HG02763 (cell line): ENCODE measurements at regions not wholly inside any gene's neighbourhood (a gene's known extent, or its start where the extent isn't known, plus 50 kb on each side); places are given as distances from the start of the nearest gene placed in this dataset.

Experiments used
- ATAC-seq: cut with Tn5 transposase; IDR thresholded peaks from one replicate; pipeline ENCODE4 v1.9.1; 2021; ENCODE audit warnings: mild to moderate bottlenecking, moderate library complexity; ENCODE audit not compliant: unreplicated experiment

- no peak for ATAC-seq
Measured at GRCh38 chr20:52864916-52865605, 107.1 kb upstream of the TSHZ2 start.

- no peak for ATAC-seq
Measured at GRCh38 chr20:52859156-52859876, 112.8 kb upstream of the TSHZ2 start.

DNA sequence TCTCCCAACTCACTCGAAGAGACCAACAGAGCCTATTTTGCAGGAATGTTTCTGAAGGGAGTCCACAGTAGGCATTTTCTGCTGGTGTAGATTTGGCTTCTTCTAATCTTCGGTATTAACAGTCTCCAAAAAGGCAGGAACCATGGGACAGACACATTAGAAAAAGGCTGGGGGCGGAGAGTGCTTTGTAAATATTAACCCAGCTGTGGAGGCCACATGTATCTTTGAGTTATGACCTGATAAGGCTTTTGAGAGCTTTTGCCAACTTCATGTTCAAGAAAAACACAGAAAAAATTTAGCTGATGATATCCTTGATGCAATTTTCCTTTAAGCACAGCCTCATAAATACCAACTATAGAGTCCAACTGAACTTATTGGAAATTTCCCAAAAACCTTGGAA is 119.4 kb upstream of the TSHZ2 start:
- no peak for ATAC-seq

GRCh38 chr20:52847731-52848359 is 124.3 kb upstream of the TSHZ2 start:
- no peak for ATAC-seq

DNA sequence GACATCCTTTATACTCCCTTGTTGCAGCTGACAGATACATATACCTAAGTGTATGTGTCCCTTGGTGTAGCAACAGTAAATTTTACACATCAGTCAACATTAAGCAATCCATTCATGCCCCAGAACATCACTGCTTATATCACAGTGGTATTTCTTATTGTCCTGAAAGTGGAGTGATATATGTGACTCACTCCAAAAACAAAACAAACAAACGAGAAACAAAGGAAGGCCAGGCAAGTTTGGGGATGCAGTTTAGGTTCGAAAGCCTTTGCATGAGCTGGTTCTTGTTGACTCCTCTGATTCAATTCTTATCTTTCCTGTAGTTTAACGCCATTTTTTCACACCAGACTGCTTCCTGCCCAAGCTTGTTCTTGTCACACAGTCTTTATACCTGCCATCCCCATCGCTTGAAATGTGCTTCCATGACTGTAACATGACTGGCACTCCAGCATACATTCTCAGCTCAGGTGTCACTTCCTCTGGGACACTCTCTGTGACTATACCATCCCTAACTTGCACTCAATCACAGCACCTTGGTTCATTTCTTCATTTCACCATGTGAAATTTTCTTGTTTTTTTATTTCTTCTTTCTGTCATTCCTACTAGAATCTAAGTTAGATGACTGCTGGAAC is 125.0 kb upstream of the TSHZ2 start:
- no peak for ATAC-seq

DNA sequence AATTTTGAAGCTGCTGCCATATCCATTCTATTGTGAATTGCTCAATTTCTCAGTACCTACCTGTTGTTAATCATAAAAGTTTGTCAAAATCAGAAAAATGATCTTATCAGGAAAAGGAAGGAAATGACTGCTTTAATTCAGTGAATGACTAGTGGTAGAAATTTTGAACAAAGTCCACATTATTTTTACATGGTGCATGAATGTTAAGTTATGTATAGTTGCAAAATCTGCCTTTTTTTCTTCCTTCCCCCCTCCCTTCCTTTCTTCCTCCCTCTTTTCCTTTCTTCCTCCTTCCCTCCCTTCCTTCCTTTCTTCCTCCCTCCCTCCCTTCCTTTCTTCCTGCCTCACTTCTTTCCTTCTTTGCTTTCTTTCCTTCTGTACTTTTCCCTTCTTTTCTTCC is 127.1 kb upstream of the TSHZ2 start:
- ATAC-seq = no peak

- no peak for ATAC-seq
Measured at GRCh38 chr20:52843425-52843824, 128.7 kb upstream of the TSHZ2 start.

- no peak for ATAC-seq
Measured at GRCh38 chr20:52841003-52841402, 131.2 kb upstream of the TSHZ2 start.

- ATAC-seq = no peak
Measured at GRCh38 chr20:52840041-52840440, 132.1 kb upstream of the TSHZ2 start.

GRCh38 chr20:52838510-52839241 is 133.5 kb upstream of the TSHZ2 start:
- ATAC-seq = no peak

- ATAC-seq = no peak
Measured at GRCh38 chr20:52837378-52837777, 134.8 kb upstream of the TSHZ2 start.

GRCh38 chr20:52833901-52834300 is 138.3 kb upstream of the TSHZ2 start:
- ATAC-seq = no peak

- ATAC-seq = no peak
Measured at GRCh38 chr20:52832151-52832774, 139.9 kb upstream of the TSHZ2 start.

DNA sequence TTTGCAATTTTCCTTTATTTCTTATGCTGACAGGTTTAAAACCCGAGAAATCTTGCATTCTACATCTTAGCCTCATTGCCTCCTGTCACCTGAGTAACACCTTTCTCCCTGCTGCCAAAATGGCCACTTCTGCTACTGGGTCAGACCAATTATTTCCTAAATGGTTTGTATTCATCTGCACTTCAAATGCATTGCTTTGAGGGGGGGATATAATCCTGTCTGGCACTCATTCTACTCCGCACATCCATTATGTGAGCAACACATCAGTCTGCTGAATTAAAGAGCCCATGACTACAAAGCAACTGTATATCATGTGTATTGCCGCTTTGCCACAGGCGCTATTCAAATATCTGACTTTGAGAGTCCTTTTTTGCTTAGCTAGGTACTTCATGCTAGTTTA is 141.6 kb upstream of the TSHZ2 start:
- ATAC-seq = no peak

DNA sequence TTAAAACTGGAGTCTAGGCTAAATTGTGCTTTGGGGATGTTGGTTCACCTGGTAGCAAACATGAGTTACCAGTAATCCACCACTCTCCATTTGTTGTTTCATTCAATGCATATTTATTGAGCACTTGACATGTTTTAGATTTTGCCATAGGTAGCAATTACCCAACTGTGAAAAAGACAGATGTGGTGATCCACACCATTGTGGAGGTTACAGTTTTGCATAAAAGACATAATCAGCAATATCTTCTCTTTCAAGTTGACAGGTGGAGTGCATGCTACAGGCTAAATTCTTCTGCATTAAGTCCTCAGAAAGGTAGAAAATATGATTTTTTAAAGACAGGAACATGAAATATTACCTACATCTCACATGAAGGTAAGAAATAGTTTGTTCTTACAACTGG is 143.0 kb upstream of the TSHZ2 start:
- no peak for ATAC-seq

DNA sequence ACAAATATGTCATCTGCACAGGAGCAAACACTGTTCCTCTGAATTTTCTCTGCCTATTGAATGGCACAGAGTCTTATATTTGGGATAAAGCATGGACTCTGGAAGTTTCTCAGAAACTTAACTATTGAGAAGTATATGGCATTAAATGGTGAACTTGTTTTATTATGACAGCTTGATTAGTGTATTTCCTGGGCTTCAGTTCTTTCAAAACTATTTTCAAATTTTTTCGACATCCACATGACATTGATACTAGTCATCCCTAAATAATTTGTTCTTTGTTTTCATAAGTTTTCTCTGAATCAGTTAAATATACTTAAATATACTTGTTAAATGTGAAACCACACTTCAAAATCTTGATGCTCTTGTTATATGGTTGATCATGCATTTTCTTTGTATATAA is 144.0 kb upstream of the TSHZ2 start:
- ATAC-seq = no peak

DNA sequence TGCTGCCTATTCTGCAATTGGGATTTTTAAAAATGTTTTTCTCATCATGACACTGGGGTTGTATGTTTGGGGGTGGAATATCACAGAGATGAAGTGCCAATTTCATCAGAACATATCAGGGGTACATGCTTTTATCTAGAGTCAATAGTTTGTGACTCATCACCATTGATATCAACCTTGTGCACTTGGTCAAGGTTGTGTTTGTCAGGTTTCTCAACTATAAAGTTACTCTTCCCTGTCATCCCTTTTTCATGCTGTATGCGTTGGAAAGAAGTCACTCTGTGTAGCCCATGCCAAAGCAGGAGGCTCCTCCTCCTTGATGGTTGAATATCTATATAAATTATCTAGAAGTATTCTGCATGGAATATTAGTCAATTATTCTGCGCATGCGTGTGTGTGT is 145.4 kb upstream of the TSHZ2 start:
- no peak for ATAC-seq

- no peak for ATAC-seq
Measured at GRCh38 chr20:52826321-52826720, 145.8 kb upstream of the TSHZ2 start.

DNA sequence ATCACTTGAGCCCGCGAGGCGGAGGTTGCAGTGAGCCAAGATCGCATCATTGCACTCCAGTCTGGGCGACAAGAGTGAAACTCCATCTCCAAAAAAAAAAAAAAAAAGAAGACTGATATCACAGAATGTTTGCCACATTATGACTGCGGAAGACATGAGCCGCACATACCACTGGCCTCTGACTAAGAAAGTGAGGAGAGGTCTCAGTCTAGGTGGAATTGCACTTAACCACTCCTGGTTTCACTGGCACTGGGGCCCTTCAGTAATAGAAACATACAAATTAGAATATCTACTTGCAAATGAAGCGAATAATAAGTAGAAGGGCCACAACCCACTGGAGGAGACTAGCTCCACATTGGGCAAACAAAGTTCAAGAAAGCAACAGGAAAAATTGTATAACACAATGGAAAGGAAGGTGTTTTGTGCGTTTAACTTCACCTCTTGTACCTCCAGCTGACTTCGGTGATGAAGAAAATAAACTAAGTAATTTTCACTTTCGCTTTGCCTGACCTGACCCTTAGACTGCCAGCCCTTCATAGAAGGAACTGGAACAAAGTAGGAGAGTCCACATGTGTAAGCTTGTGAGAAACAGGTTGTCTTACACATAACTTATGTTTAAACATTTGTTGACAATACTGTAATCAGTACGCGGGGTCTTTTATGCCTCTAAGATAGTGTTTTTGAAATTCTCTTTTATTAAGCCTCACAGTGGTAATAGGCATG is 147.5 kb upstream of the TSHZ2 start:
- no peak for ATAC-seq

- ATAC-seq = no peak
Measured at GRCh38 chr20:52823303-52823702, 148.9 kb upstream of the TSHZ2 start.
